AG10803 (cell line): ENCODE measurements at regions not wholly inside any gene's neighbourhood (a gene's known extent, or its start where the extent isn't known, plus 50 kb on each side); places are given as distances from the start of the nearest gene placed in this dataset.

Experiments
- DNase-seq: peaks from one replicate; pipeline ENCODE4 v3.0.0; 2010; ENCODE audit warnings: low read depth
- H3K4me3 ChIP-seq: 2 replicates; pipeline ENCODE4 v1.5.1; 2011; ENCODE audit warnings: mild to moderate bottlenecking, low read length, control low read depth
- CTCF ChIP-seq: conservative IDR thresholded peaks from 2 replicates; pipeline ENCODE4 v1.5.1; 2011; ENCODE audit warnings: mild to moderate bottlenecking, low read length, control low read depth, inconsistent platforms

- no peak for DNase-seq
- no peak overlapping the region for H3K4me3 ChIP-seq
- TF ChIP-seq CTCF: no peak
Observed at GRCh38 chrX:69264158-69264581, 98.9 kb upstream of the PJA1 start.

GRCh38 chrX:69263251-69263820, 98.1 kb upstream of the PJA1 start:
- no peak overlapping the region for H3K4me3 ChIP-seq
- no peak for DNase-seq
- no peak for TF ChIP-seq CTCF

GRCh38 chrX:69262036-69262936, 97.0 kb upstream of the PJA1 start:
- no peak for TF ChIP-seq CTCF
- H3K4me3 ChIP-seq: no peak overlapping the region
- peak; percentile 11 for DNase-seq

- no peak for TF ChIP-seq CTCF
- no peak overlapping the region for H3K4me3 ChIP-seq
- DNase-seq: no peak
Observed at GRCh38 chrX:69260169-69260568, 94.9 kb upstream of the PJA1 start.

GRCh38 chrX:69258893-69259292, 93.6 kb upstream of the PJA1 start:
- no peak for TF ChIP-seq CTCF
- H3K4me3 ChIP-seq: no peak overlapping the region
- no peak for DNase-seq

- no peak overlapping the region for H3K4me3 ChIP-seq
- TF ChIP-seq CTCF: no peak
- no peak for DNase-seq
Observed at GRCh38 chrX:69257499-69258127, 92.4 kb upstream of the PJA1 start.

GRCh38 chrX:69256291-69256565, 91.0 kb upstream of the PJA1 start:
- no peak for DNase-seq
- no peak for TF ChIP-seq CTCF
- H3K4me3 ChIP-seq: no peak overlapping the region
